Ovary (tissue), 7 donors: ENCODE measurements at regions not wholly inside any gene's neighbourhood (a gene's known extent, or its start where the extent isn't known, plus 50 kb on each side); places are given as distances from the start of the nearest gene placed in this dataset.
A peak's percentile ranks its signal among the peaks of the same experiment; 100 is the strongest.

ENCODE experiments used
- DNase-seq, 5 donors: peaks; one replicate each; pipeline ENCODE4 v3.0.0-alpha.2; 2019 to 2020
- H3K27ac ChIP-seq, 2 donors: fragments of 200-600 bp; one replicate each; pipeline versions ENCODE4 v1.5.1 to v1.8.0; 2019 to 2022
- H3K27me3 ChIP-seq: fragments of 200-600 bp; one replicate; pipeline ENCODE4 v1.8.0; 2022
- H3K36me3 ChIP-seq: fragments of 200-600 bp; sonication (generic); one replicate; pipeline ENCODE4 v1.5.1; 2019
- H3K4me1 ChIP-seq: one replicate; pipeline ENCODE4 v1.8.1; 2013; ENCODE audit warnings: mild to moderate bottlenecking, moderate library complexity; ENCODE audit not compliant: insufficient read depth
- H3K4me3 ChIP-seq: fragments of 200-600 bp; sonication (generic); one replicate; pipeline ENCODE4 v1.5.1; 2017
- H3K9me3 ChIP-seq, 2 donors: fragments of 200-600 bp in 1 of 2; sonication (generic) in 1 of 2; one replicate each; pipeline versions ENCODE4 v1.5.1 to v1.8.1; 2013 to 2019; ENCODE audit warnings: mild to moderate bottlenecking in 1 of 2, moderate library complexity in 1 of 2
- EP300 ChIP-seq: sonication (generic); formaldehyde crosslinking; IDR thresholded peaks from one replicate; pipeline ENCODE4 v1.6.1; 2017; ENCODE audit warnings: antibody characterized with exemption
- POLR2A ChIP-seq: fragments of 450-650 bp; IDR thresholded peaks from one replicate; pipeline ENCODE4 v1.6.1; 2017; ENCODE audit warnings: antibody characterized with exemption, mild to moderate bottlenecking, moderate library complexity
- WGBS, 3 donors: extraction: QIAGEN DNeasy Blood & Tissue Kit in 1 of 3; methylation state at CpG; one replicate each; pipeline versions ENCODE4 v1.1.5 to v1.1.7; 2013 to 2017; 5-methylcytosine and 5-hydroxymethylcytosine counted together
- intact Hi-C, 4 donors: fragments of 100-400 bp; cut with DNase I; formaldehyde crosslinking; loops; one replicate each; pipeline versions ENCODE4 v1.11.0 to v1.15.1; 2022 to 2023
- TF ChIP-seq, protein P1 (sequence below), 3 donors: fragments of 450-650 bp in 2 of 3; fragments of 200-600 bp in 1 of 3; IDR thresholded peaks; one replicate each; pipeline versions ENCODE4 v1.5.1 to v1.8.0; 2016 to 2022; ENCODE audit warnings: antibody characterized with exemption in 3 of 3, mild to moderate bottlenecking in 1 of 3
- donor health status: DM: no; HTN: no; CAD: no; lungs with moderate emphysema.
- donor health status: DM: no; HTN: no; CAD: no.
- donor health status: Bipolar disorder and iron deficiency.
- donor health status: DM: no; HTN: no; CAD: no.
- donor health status: DM: yes; HTN: yes; CAD: no.

- H3K27ac ChIP-seq, result no peak overlapping the region
- WGBS, 3 donors, result 59 to 80% (median 76%) methylated on average over 5 of the region's 5 CpGs
Observed at GRCh38 chr10:43944381-43945093, 295.9 kb upstream of the ZNF32 start.

GRCh38 chr10:43943818-43944360 is 295.2 kb upstream of the ZNF32 start:
- Histone ChIP-seq H3K27ac (no peak overlapping the region), H3K4me1 (peaks cover 12% of the 10 kb centered on the region), H3K4me3 (no peak overlapping the region), H3K27me3 (no peaks in the 10 kb centered on the region), H3K36me3 (no peaks in the 10 kb centered on the region), H3K9me3 (no peaks in the 10 kb centered on the region)
- no peak for TF ChIP-seq POLR2A
- TF ChIP-seq, protein P1, sequence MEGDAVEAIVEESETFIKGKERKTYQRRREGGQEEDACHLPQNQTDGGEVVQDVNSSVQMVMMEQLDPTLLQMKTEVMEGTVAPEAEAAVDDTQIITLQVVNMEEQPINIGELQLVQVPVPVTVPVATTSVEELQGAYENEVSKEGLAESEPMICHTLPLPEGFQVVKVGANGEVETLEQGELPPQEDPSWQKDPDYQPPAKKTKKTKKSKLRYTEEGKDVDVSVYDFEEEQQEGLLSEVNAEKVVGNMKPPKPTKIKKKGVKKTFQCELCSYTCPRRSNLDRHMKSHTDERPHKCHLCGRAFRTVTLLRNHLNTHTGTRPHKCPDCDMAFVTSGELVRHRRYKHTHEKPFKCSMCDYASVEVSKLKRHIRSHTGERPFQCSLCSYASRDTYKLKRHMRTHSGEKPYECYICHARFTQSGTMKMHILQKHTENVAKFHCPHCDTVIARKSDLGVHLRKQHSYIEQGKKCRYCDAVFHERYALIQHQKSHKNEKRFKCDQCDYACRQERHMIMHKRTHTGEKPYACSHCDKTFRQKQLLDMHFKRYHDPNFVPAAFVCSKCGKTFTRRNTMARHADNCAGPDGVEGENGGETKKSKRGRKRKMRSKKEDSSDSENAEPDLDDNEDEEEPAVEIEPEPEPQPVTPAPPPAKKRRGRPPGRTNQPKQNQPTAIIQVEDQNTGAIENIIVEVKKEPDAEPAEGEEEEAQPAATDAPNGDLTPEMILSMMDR (IDR thresholded peaks at IDR 0.05), result no peak
- TF ChIP-seq EP300, result no peak
- 87 to 92% (median 88%) methylated on average over 9 of the region's 9 CpGs for WGBS, 3 donors
- intact Hi-C loops, result no loop called here
- DNase-seq, result peak in 1 of 5 donors; percentile 11

More at GRCh38 chr10:43944381-43945093, 295.9 kb upstream of the ZNF32 start:
- TF ChIP-seq EP300 (no peak), POLR2A (no peak)
- TF ChIP-seq, protein P1 (IDR thresholded peaks at IDR 0.05), result no peak
- peak in 1 of 5 donors; percentile 4 for DNase-seq
- intact Hi-C loops, result no loop called here
- Histone ChIP-seq H3K27me3 (no peaks in the 10 kb centered on the region), H3K9me3 (no peaks in the 10 kb centered on the region), H3K36me3 (no peaks in the 10 kb centered on the region), H3K4me1 (peaks cover 12% of the 10 kb centered on the region), H3K4me3 (no peak overlapping the region)

DNA sequence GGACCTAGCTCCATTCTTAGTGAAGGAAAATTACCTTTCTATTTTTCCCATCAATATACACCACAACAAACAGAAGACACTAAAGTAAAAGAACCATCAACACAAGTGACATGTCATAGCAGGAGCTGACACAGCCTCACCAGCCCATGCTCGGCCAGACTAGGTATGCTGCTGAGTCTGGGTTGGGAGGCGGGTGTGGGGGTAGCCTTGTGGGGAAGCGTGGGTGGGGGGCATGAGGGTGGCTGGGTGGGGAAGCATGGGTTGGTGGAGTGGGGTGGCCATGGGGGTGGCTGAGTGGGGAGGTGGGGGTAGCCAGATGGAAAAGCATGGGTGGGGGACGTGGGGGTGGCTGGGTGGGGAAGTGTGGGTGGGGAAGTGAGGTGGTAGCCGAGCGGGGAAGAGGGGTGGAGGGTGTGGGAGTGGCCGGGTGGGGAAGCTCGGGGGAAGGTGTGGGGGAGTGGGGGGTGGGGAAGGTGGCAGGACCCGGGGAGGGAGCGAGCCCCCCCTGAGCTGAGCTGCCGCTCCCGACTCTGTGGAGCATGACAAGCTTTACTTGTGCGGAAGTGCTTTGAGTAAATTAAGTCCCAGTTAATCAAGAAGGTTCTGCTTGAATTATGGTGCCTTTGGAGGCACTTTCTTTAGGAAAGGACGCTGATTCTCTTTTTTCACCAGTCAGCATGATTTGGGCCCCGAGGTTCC is 294.6 kb upstream of the ZNF32 start:
- Histone ChIP-seq H3K27ac (no peak overlapping the region), H3K4me1 (peaks cover 12% of the 10 kb centered on the region), H3K36me3 (no peaks in the 10 kb centered on the region), H3K9me3 (no peaks in the 10 kb centered on the region), H3K4me3 (no peak overlapping the region), H3K27me3 (no peaks in the 10 kb centered on the region)
- intact Hi-C loops, result no loop called here
- no peak for TF ChIP-seq EP300
- no peak for TF ChIP-seq POLR2A
- TF ChIP-seq, protein P1 (IDR thresholded peaks at IDR 0.05), result no peak
- 80 to 82% (median 81%) methylated on average over 14 to 15 of the region's 15 CpGs for WGBS, 3 donors
- peak in 1 of 5 donors; percentile 8 for DNase-seq

DNA sequence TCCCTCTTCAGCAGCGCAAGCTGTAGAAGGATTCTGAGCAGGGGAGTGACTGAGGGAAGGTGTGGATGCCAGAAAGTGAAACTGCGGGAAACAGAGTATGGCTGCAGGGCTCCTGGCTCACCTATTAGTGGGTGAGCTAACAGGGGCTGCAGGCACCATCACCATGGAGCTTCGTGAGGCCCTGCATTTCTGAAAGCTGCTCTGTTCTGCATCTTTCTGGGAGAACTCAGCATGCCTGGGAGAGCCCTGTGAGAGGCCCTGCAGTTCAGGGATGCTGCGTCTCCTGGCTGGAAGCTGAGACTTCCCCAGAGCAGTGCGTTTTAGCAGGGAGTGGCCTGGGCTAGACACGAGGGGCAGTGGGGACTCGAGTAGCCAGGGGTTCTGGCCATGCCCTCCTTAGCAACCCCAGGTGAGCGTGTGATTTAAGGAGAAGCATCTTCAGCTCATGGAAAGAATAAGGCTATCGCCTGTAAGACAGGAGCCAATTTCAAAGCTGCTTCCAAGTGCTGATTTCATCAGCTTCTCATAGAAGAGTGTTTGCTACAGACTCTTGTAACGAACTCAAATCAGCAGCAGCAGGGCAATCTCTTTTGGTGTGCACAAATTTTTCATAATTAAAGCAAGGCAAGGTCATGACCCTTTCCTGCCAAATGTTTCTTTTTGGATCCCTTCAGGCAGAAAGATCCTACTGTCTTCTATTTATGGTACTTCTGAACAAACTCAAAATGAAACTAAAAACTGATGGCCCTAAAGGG is 293.6 kb upstream of the ZNF32 start:
- TF ChIP-seq, protein P1 (IDR thresholded peaks at IDR 0.05), result no peak
- no peak for TF ChIP-seq EP300
- no peak for TF ChIP-seq POLR2A
- WGBS, 3 donors, result 81 to 86% (median 81%) methylated on average over 10 of the region's 10 CpGs
- Histone ChIP-seq H3K36me3 (no peaks in the 10 kb centered on the region), H3K4me1 (peaks cover 12% of the 10 kb centered on the region), H3K9me3 (no peaks in the 10 kb centered on the region), H3K27ac (no peak overlapping the region), H3K27me3 (no peaks in the 10 kb centered on the region), H3K4me3 (no peak overlapping the region)
- intact Hi-C loops, result no loop called here
- no peak for DNase-seq
